Ascending aorta (tissue), 2 donors: ENCODE measurements at regions not wholly inside any gene's neighbourhood (a gene's known extent, or its start where the extent isn't known, plus 50 kb on each side); places are given as distances from the start of the nearest gene placed in this dataset.

ENCODE experiments used
- DNase-seq, 2 donors: peaks; one replicate each; pipeline ENCODE4 v3.0.0-alpha.2; 2019; ENCODE audit warnings: low spot score in 2 of 2
- H3K27ac ChIP-seq, 2 donors: fragments of 200-600 bp; sonication (generic); one replicate each; pipeline ENCODE4 v1.5.1; 2016 to 2017; ENCODE audit warnings: mild to moderate bottlenecking in 1 of 2
- H3K27me3 ChIP-seq: fragments of 200-600 bp; sonication (generic); one replicate; pipeline ENCODE4 v1.5.1; 2017
- H3K36me3 ChIP-seq, 2 donors: fragments of 200-600 bp; sonication (generic); one replicate each; pipeline ENCODE4 v1.5.1; 2016
- H3K4me1 ChIP-seq, 2 donors: fragments of 200-600 bp; sonication (generic); one replicate each; pipeline ENCODE4 v1.5.1; 2016 to 2017; ENCODE audit warnings: mild to moderate bottlenecking in 1 of 2
- H3K4me3 ChIP-seq, 2 donors: fragments of 200-600 bp; sonication (generic); one replicate each; pipeline ENCODE4 v1.5.1; 2016 to 2017; ENCODE audit warnings: mild to moderate bottlenecking in 1 of 2
- H3K9me3 ChIP-seq, 2 donors: fragments of 200-600 bp; sonication (generic); one replicate each; pipeline ENCODE4 v1.5.1; 2016
- intact Hi-C: fragments of 100-400 bp; cut with DNase I; formaldehyde crosslinking; loops from one replicate; pipeline ENCODE4 v1.15.1; 2023
- TF ChIP-seq, protein P1 (sequence below), 3 experiments: fragments of 200-600 bp in 2 of 3; fragments of 450-650 bp in 1 of 3; sonication (generic) in 2 of 3; IDR thresholded peaks; one replicate each; pipeline ENCODE4 v1.5.1; 2016 to 2019; ENCODE audit warnings: antibody characterized with exemption in 3 of 3, mild to moderate bottlenecking in 1 of 3, moderate library complexity in 1 of 3

DNA sequence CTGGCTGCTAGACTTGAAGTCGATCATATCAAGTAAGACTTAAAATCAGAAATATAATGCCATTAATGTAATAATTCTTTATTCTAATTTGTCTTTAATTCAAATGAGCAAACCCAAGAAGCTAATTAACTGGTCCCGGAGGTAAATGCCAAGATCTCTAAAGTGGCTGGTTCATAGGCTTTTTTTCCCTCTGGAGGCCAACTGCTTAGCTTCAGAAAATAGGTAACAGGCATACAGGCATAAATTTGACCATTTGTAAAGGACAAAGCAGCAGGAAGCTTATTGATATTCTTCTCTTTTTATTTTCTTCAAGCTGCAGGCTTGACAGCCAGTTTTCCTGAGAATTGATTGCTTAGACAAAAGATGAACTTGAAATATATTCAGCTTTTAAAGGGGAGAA lies 158.6 kb upstream of the RAP2B start:
- TF ChIP-seq, protein P1, sequence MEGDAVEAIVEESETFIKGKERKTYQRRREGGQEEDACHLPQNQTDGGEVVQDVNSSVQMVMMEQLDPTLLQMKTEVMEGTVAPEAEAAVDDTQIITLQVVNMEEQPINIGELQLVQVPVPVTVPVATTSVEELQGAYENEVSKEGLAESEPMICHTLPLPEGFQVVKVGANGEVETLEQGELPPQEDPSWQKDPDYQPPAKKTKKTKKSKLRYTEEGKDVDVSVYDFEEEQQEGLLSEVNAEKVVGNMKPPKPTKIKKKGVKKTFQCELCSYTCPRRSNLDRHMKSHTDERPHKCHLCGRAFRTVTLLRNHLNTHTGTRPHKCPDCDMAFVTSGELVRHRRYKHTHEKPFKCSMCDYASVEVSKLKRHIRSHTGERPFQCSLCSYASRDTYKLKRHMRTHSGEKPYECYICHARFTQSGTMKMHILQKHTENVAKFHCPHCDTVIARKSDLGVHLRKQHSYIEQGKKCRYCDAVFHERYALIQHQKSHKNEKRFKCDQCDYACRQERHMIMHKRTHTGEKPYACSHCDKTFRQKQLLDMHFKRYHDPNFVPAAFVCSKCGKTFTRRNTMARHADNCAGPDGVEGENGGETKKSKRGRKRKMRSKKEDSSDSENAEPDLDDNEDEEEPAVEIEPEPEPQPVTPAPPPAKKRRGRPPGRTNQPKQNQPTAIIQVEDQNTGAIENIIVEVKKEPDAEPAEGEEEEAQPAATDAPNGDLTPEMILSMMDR (IDR thresholded peaks at IDR 0.05), result no peak
- Histone ChIP-seq H3K9me3 (no peaks in the 10 kb centered on the region), H3K27ac (no peak overlapping the region), H3K27me3 (no peaks in the 10 kb centered on the region), H3K4me3 (no peak overlapping the region), H3K4me1 (no peaks in the 10 kb centered on the region), H3K36me3 (no peaks in the 10 kb centered on the region)
- intact Hi-C loops, result no loop called here
- DNase-seq, result no peak

DNA sequence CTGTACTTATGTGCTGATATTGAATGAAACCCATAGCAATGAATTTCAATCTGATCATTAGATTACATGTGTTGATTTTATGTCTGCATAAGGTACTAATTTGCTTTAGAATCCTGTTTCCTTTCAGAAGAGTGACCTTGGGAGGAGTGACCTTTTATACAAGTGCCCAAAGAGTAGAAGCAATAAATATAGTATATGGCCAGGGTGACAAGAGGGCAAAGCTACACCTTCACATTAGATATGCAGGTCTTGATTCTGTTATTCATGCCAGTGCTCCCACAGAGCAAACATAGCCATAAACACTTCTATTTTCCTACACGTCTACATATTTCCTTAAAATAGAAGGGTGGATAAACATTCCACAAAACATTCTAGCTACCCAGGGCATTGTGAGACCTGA lies 158.2 kb upstream of the RAP2B start:
- no peak overlapping the region for H3K4me3 ChIP-seq
- no peak for DNase-seq
- intact Hi-C loops, result no loop called here
- no peak overlapping the region for H3K27ac ChIP-seq
- TF ChIP-seq, protein P1 (IDR thresholded peaks at IDR 0.05), result no peak
- H3K36me3 ChIP-seq, result no peaks in the 10 kb centered on the region
- H3K9me3 ChIP-seq, result no peaks in the 10 kb centered on the region
- no peaks in the 10 kb centered on the region for H3K27me3 ChIP-seq
- H3K4me1 ChIP-seq, result no peaks in the 10 kb centered on the region

DNA sequence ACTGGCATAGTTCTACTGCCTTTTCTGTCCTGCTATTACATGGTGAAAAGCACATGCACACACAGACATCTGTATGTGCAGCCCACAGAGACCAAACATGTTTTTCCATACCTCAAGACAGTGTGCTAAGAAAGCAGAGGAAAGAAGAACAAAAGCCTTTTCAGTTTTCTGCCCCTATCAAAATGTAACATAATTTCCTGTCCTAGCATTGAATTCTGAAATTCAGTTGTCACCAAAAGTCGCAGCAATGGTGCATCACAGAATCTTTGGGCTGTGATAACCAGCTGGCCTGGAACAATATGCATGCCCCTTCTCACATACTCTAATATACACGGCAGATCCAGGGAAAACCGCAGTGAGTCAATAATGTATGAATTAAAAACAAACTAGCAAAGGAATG lies 153.8 kb upstream of the RAP2B start:
- Histone ChIP-seq H3K9me3 (no peaks in the 10 kb centered on the region), H3K27me3 (no peaks in the 10 kb centered on the region), H3K27ac (no peak overlapping the region), H3K4me3 (no peak overlapping the region), H3K36me3 (no peaks in the 10 kb centered on the region), H3K4me1 (no peaks in the 10 kb centered on the region)
- intact Hi-C loops, result no loop called here
- no peak for DNase-seq
- TF ChIP-seq, protein P1 (IDR thresholded peaks at IDR 0.05), result no peak

DNA sequence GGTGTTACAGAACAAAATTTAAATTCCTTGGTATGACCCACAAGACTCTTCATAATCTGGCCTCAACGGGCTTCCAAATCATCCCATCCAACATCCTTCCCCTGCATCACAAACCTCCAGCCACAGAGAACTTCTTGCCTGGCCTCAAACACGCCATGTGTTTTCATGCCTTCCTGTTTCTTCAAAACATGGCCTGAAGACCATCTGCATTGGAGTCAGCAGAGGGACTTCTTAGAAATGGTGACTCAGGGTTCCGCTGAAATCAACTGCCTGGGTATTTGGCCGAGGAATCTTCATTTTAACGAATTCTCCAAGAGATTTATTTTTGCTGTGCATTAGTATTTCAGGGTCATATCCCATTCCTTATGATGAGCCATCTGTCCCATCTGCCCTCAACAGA lies 138.1 kb upstream of the RAP2B start:
- TF ChIP-seq, protein P1 (IDR thresholded peaks at IDR 0.05), result no peak
- Histone ChIP-seq H3K9me3 (no peaks in the 10 kb centered on the region), H3K27me3 (no peaks in the 10 kb centered on the region), H3K36me3 (no peaks in the 10 kb centered on the region), H3K4me3 (no peak overlapping the region), H3K27ac (no peak overlapping the region), H3K4me1 (no peaks in the 10 kb centered on the region)
- intact Hi-C loops, result no loop called here
- no peak for DNase-seq

DNA sequence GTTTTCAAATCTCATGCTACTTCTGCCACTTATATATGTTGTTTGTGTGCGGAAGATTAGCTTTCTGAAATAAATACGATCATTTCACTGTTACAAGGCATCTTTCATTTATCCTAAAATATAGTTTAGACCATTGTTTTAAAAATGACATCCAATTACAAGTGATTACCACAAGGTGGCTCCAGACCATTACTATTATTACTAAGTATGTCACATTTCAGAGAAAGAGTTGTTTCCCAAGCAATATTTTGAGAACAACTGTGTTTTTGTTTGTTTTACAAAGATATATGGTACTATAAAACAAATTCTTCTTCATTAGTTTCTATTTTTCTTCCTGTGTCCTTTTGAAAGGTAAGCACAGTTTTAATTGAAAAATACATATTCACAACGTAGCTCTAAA lies 136.0 kb upstream of the RAP2B start:
- DNase-seq, result no peak
- no peaks in the 10 kb centered on the region for H3K9me3 ChIP-seq
- no peak overlapping the region for H3K4me3 ChIP-seq
- H3K36me3 ChIP-seq, result no peaks in the 10 kb centered on the region
- H3K27ac ChIP-seq, result no peak overlapping the region
- TF ChIP-seq, protein P1 (IDR thresholded peaks at IDR 0.05), result peak; percentile 3 to 59 (median 45)
- intact Hi-C loops, result loop anchor here (5.0 kb wide), 1 partner anchor 741 kb away; no protein-coding TSS in a partner anchor
- no peaks in the 10 kb centered on the region for H3K4me1 ChIP-seq
- H3K27me3 ChIP-seq, result no peaks in the 10 kb centered on the region

DNA sequence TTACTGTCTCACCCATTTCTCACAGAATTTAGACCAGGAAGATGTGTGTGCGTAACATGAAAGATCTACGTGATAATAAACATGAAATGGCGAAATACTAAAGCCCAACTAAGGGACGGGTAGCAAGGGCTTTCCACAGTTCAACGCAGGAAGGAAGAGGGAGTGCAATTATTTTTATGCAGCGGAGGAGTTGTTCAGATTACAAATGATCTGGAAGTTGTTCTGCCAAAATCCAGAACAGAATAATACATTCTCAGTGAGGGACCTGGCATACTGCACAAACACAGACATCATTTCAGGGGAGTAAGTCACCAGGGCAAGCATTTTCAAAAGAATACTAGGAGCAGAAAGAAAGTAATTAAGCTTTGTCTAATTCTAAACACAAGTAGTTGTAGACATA lies 133.6 kb upstream of the RAP2B start:
- no peaks in the 10 kb centered on the region for H3K4me1 ChIP-seq
- H3K27me3 ChIP-seq, result no peaks in the 10 kb centered on the region
- intact Hi-C loops, result loop anchor here (5.0 kb wide), 1 partner anchor 739 kb away; no protein-coding TSS in a partner anchor
- no peak overlapping the region for H3K4me3 ChIP-seq
- TF ChIP-seq, protein P1 (IDR thresholded peaks at IDR 0.05), result no peak
- H3K27ac ChIP-seq, result no peak overlapping the region
- no peaks in the 10 kb centered on the region for H3K9me3 ChIP-seq
- no peak for DNase-seq
- no peaks in the 10 kb centered on the region for H3K36me3 ChIP-seq
